Cardiac fibroblast (primary cell): ENCODE measurements at regions not wholly inside any gene's neighbourhood (a gene's known extent, or its start where the extent isn't known, plus 50 kb on each side); places are given as distances from the start of the nearest gene placed in this dataset.
A peak's percentile ranks its signal among the peaks of the same experiment; 100 is the strongest.

Experiments used
- DNase-seq, 2 donors: peaks; one replicate each; pipeline versions ENCODE4 v3.0.0 to v3.0.0-alpha.2; 2010; ENCODE audit warnings: low read depth in 2 of 2
- H3K4me3 ChIP-seq, 2 donors: replicated peaks in 1 of 2; 1 replicate in 1 of 2; 2 replicates in 1 of 2; pipeline ENCODE4 v1.5.1; 2011; ENCODE audit warnings: low read depth in 2 of 2, low read length in 2 of 2, mild to moderate bottlenecking in 2 of 2, moderate library complexity in 1 of 2
- TF ChIP-seq, protein P1 (sequence below): IDR thresholded peaks from one replicate; pipeline ENCODE4 v1.5.1; 2011; ENCODE audit warnings: low read depth, mild to moderate bottlenecking, low read length, inconsistent platforms

GRCh38 chr21:28663111-28663693, 329.5 kb downstream of the LTN1 start:
- DNase-seq, result no peak
- no peak overlapping the region for H3K4me3 ChIP-seq
- TF ChIP-seq, protein P1, sequence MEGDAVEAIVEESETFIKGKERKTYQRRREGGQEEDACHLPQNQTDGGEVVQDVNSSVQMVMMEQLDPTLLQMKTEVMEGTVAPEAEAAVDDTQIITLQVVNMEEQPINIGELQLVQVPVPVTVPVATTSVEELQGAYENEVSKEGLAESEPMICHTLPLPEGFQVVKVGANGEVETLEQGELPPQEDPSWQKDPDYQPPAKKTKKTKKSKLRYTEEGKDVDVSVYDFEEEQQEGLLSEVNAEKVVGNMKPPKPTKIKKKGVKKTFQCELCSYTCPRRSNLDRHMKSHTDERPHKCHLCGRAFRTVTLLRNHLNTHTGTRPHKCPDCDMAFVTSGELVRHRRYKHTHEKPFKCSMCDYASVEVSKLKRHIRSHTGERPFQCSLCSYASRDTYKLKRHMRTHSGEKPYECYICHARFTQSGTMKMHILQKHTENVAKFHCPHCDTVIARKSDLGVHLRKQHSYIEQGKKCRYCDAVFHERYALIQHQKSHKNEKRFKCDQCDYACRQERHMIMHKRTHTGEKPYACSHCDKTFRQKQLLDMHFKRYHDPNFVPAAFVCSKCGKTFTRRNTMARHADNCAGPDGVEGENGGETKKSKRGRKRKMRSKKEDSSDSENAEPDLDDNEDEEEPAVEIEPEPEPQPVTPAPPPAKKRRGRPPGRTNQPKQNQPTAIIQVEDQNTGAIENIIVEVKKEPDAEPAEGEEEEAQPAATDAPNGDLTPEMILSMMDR, result no peak

DNA sequence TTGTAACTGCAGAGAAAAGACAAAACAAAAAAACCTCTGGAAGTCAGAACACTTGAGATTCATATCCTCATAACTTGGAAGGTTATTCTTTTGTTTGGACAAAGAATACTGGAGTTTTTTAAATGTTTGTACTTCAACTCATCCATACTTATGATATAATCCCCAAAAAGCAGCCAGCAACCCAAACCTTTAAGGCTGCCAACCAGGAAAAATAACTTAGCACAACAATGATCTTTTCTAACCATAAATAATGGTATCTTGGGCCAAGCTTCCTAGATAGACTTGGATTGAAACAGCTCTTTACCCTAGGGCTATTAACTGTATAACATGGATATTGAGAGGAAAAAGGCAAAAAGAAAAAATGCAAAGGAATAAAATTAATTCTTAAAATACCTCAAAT, 335.1 kb downstream of the LTN1 start:
- TF ChIP-seq, protein P1, result no peak
- DNase-seq, result no peak
- no peak overlapping the region for H3K4me3 ChIP-seq

DNA sequence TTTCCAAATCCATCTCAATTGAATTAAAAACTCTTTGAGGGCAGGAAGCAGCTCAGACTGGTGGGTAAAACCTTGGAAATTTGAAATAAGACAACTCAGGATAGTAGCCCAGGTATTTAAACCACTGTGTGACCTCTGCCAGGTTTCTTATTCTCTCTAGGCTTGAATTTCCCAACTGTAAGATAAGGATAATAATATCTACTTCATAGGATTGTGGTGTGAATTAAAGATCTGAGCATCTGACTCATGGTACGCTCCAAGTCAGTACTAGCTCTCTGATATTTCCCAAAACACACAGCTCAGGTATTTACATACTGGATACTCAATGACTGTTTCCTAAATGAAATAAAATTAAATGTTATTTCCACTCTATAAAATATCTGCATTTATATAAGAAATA, 337.2 kb downstream of the LTN1 start:
- H3K4me3 ChIP-seq, result no peak overlapping the region
- no peak for DNase-seq
- TF ChIP-seq, protein P1, result no peak

DNA sequence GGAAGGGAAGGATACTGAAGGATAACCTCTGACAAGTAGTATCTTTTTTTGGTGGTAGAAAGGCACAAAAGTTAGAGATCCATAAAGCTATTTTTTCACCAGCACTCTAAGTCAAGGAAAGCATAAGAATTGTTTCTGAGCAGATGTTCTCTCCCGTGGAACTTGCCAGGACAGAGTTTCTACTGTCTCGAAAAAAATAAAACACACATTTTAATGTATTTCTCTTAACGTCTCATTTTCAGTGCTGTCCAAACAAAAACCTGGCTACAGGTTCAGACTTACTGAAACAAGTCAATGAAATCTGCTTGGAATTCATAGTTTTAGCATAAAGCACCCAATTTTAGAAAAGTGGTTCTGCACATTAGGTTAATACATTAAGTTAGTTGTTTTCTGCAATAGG, 338.3 kb downstream of the LTN1 start:
- TF ChIP-seq, protein P1, result no peak

DNA sequence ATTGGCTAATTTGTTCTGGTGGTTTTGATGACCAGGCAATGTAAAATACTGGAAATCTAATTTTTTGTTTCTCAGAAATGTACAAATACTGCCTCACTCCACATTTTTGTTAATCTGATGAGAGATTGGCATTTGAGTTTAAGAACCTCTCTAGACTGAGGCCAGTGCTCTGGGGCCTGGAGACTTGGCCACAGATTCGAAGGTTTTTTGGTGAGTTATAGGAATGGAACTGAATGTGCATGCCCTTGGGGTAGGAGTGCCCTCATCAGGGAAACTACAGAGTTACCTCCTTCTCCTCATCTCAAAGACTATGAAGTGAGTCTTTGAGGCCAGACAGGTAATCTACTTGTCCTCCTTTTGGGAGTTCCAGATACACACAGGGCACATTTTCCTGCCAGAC, 347.9 kb downstream of the LTN1 start:
- TF ChIP-seq, protein P1, result no peak
- no peak overlapping the region for H3K4me3 ChIP-seq
- peak; percentile 41 to 51 for DNase-seq

More for the DNA sequence above, 338.3 kb downstream of the LTN1 start:
- DNase-seq, result no peak
- no peak overlapping the region for H3K4me3 ChIP-seq

- no peak overlapping the region for H3K4me3 ChIP-seq
- no peak for DNase-seq
- TF ChIP-seq, protein P1, result no peak
Measured at GRCh38 chr21:28642891-28643290, 349.8 kb downstream of the LTN1 start.

DNA sequence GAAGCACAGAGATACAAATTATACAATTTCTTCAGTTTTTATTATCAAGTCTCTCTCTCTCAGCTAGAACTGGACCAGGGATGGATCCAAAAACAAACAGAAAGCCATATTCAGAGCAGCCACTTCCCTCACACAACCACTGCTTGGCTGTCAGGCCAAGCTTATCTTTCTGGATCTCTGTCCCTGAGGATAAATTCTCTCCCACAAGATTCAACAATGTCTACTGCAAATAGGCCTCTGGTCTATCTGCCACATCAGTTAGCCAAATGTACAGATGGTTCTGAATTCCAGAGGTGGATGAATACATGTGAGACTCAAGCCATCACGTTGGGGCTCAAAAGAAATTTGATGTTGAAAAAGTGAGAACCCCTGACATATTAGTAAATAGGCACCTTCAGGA, 350.9 kb downstream of the LTN1 start:
- TF ChIP-seq, protein P1, result no peak
- H3K4me3 ChIP-seq, result no peak overlapping the region
- DNase-seq, result no peak
